ENCODE measurements at regions not wholly inside any gene's neighbourhood (a gene's known extent, or its start where the extent isn't known, plus 50 kb on each side); places are given as distances from the start of the nearest gene placed in this dataset.

DNA sequence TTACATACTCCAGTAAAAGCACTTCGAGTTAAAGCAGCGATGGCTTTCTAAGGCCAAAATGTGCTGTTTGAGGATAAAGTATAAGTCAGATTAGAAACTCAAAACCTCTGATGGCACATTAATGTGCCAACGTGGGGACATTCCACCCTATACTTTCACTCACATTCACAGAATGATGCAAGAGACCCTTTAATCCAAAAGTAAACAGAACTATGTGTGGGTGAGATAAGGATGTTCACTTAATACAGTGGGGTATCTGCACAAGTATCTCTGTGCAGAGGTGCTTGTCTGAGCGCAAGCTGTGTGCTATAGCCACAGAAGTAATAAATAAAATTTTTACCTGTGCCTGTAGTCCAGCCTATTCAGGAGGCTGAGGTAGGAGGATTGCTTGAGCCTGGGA is 100.3 kb upstream of the CHL1 start:
- DNase-seq = no peak

DNA sequence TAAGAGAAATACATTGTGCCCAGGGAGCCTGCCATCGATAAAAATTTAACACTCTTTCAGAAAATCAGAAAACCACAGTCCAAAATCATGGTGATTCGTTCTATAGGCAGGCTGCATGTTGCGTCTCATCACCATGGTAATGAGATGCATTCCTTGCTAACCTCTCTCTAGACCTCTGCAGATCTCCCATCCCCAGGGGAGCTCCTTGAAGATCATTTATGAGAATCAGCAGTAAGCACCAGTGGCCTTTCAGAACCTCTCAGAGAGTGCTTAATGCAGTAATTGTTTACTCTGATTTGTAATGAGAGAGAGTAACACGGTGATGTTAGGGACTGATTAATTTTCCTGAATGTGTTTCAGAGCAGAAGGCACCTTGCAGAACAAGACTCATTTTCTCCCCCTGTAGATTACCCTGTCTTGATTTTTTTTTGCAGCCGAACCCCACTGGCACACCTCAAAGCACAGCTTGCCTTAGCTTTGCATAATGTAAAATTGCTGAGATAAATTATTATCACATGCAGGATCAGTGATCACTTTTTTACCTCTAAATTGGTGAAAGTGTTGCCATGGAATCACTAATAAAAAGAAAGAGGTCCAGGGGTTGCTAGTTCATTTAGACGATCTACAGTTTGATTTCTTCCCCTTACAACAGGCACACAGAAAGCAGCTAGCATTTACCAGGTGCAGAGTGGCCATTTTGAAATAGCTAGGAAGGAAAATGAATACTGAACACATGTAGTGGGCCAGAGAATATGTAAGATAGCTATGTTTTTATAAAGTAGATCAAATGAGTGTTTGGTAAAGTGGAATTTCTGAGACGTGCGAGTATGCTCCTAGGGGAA is 98.9 kb upstream of the CHL1 start:
- CTCF ChIA-PET = no interaction called here
- intact Hi-C loops (cut with micrococcal nuclease) = no loop called here
- H3F3A ChIP-seq (ENCODE audit: low read length, unreplicated experiment) = no peaks in the 10 kb centered on the region

More for the DNA sequence above, 100.3 kb upstream of the CHL1 start:
- intact Hi-C loops (cut with micrococcal nuclease) = no loop called here
- Histone ChIP-seq H3K4me3 (ENCODE audit: low read length) (no peak overlapping the region), H3K27me3 (ENCODE audit: low read length) (no peaks in the 10 kb centered on the region; the same call in 1 of the 2 replicates), H3K36me3 (ENCODE audit: low read depth, low read length) (no peaks in the 10 kb centered on the region), H3K4me1 (ENCODE audit: insufficient read depth, low read length) (no peaks in the 10 kb centered on the region), H3K4me2 (ENCODE audit: low read length) (no peak overlapping the region), H3K27ac (ENCODE audit: low read length) (no peak overlapping the region), H3K9me2 (replicated peaks; ENCODE audit: low read length) (no peaks in the 10 kb centered on the region), H4K20me1 (ENCODE audit: low read length) (no peaks in the 10 kb centered on the region), H3F3A (ENCODE audit: low read length, unreplicated experiment) (no peaks in the 10 kb centered on the region), H3K9me3 (ENCODE audit: low read length) (peaks cover 16% of the 10 kb centered on the region; the same call in 1 of the 2 replicates), H3K9ac (ENCODE audit: low read length) (no peak overlapping the region), H3K79me2 (ENCODE audit: low read length) (no peaks in the 10 kb centered on the region), H2AFZ (ENCODE audit: low read length) (no peak overlapping the region)
- ATAC-seq = no peak
- CTCF ChIA-PET = no interaction called here
- BruUV-seq (replicated peaks) = no TSS peak
- POLR2A ChIA-PET (ENCODE audit: unreplicated experiment) = interaction anchor here (0.6 kb wide), 1 partner anchor 937 kb away, joined by 4 read pairs; no protein-coding TSS in a partner anchor
- TF ChIP-seq EZH2phosphoT487 (IDR thresholded peaks at IDR 0.05; ENCODE audit: borderline replicate concordance, low read length) (no peak), EZH2 (IDR thresholded peaks at IDR 0.05; ENCODE audit: low read length, unreplicated experiment) (no peak)
- TF ChIP-seq, protein P1, sequence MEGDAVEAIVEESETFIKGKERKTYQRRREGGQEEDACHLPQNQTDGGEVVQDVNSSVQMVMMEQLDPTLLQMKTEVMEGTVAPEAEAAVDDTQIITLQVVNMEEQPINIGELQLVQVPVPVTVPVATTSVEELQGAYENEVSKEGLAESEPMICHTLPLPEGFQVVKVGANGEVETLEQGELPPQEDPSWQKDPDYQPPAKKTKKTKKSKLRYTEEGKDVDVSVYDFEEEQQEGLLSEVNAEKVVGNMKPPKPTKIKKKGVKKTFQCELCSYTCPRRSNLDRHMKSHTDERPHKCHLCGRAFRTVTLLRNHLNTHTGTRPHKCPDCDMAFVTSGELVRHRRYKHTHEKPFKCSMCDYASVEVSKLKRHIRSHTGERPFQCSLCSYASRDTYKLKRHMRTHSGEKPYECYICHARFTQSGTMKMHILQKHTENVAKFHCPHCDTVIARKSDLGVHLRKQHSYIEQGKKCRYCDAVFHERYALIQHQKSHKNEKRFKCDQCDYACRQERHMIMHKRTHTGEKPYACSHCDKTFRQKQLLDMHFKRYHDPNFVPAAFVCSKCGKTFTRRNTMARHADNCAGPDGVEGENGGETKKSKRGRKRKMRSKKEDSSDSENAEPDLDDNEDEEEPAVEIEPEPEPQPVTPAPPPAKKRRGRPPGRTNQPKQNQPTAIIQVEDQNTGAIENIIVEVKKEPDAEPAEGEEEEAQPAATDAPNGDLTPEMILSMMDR (conservative IDR thresholded peaks at IDR 0.05; ENCODE audit: low read depth, low read length) = no peak

More for the DNA sequence above, 98.9 kb upstream of the CHL1 start:
- BruUV-seq (replicated peaks) = no TSS peak
- TF ChIP-seq, protein P1 (conservative IDR thresholded peaks at IDR 0.05; ENCODE audit: low read depth, low read length) = no peak
- no peak for TF ChIP-seq EZH2phosphoT487 (IDR thresholded peaks at IDR 0.05; ENCODE audit: borderline replicate concordance, low read length)
- H3K4me3 ChIP-seq (ENCODE audit: low read length) = no peak overlapping the region
- no peaks in the 10 kb centered on the region for H3K79me2 ChIP-seq (ENCODE audit: low read length)
- ATAC-seq (no peak), DNase-seq (no peak)
- H3K27me3 ChIP-seq (ENCODE audit: low read length) = no peaks in the 10 kb centered on the region; the same call in 1 of the 2 replicates
- peaks cover 17% of the 10 kb centered on the region; the same call in 1 of the 2 replicates for H3K9me3 ChIP-seq (ENCODE audit: low read length)
- H3K4me1 ChIP-seq (ENCODE audit: insufficient read depth, low read length) = no peaks in the 10 kb centered on the region
- H3K9me2 ChIP-seq (replicated peaks; ENCODE audit: low read length) = no peaks in the 10 kb centered on the region
- POLR2A ChIA-PET (ENCODE audit: unreplicated experiment) = no interaction called here
- H3K27ac ChIP-seq (ENCODE audit: low read length) = no peak overlapping the region
- no peak overlapping the region for H3K4me2 ChIP-seq (ENCODE audit: low read length)
- no peaks in the 10 kb centered on the region for H4K20me1 ChIP-seq (ENCODE audit: low read length)
- H3K36me3 ChIP-seq (ENCODE audit: low read depth, low read length) = no peaks in the 10 kb centered on the region
- no peak overlapping the region for H3K9ac ChIP-seq (ENCODE audit: low read length)
- no peak overlapping the region for H2AFZ ChIP-seq (ENCODE audit: low read length)
